ENCODE measurements at regions not wholly inside any gene's neighbourhood (a gene's known extent, or its start where the extent isn't known, plus 50 kb on each side); places are given as distances from the start of the nearest gene placed in this dataset.

GRCh38 chr2:18218160-18218933, 339.9 kb downstream of the KCNS3 start:
- no peak for TF ChIP-seq CTCF (IDR thresholded peaks at IDR 0.05)
- no peaks in the 10 kb centered on the region for H3K4me1 ChIP-seq
- no peak for DNase-seq
- no peak overlapping the region for H3K27ac ChIP-seq
- H3K27me3 ChIP-seq, result no peaks in the 10 kb centered on the region
- H3K4me3 ChIP-seq, result no peak overlapping the region
- intact Hi-C loops (cut with DNase I; ENCODE audit: low total_unique reads), result no loop called here
- no peaks in the 10 kb centered on the region for H3K36me3 ChIP-seq
- H3K9me3 ChIP-seq, result no peaks in the 10 kb centered on the region

GRCh38 chr2:18214936-18215335, 336.5 kb downstream of the KCNS3 start:
- no peak for DNase-seq
- H3K4me3 ChIP-seq, result no peak overlapping the region
- no peaks in the 10 kb centered on the region for H3K36me3 ChIP-seq
- no peaks in the 10 kb centered on the region for H3K9me3 ChIP-seq
- no peaks in the 10 kb centered on the region for H3K4me1 ChIP-seq
- no peak for TF ChIP-seq CTCF (IDR thresholded peaks at IDR 0.05)
- H3K27ac ChIP-seq, result no peak overlapping the region
- intact Hi-C loops (cut with DNase I; ENCODE audit: low total_unique reads), result no loop called here
- H3K27me3 ChIP-seq, result no peaks in the 10 kb centered on the region

- Histone ChIP-seq H3K36me3 (no peaks in the 10 kb centered on the region), H3K4me1 (no peaks in the 10 kb centered on the region), H3K27me3 (no peaks in the 10 kb centered on the region), H3K27ac (no peak overlapping the region), H3K9me3 (no peaks in the 10 kb centered on the region), H3K4me3 (no peak overlapping the region)
- no peak for TF ChIP-seq CTCF (IDR thresholded peaks at IDR 0.05)
- no peak for DNase-seq
- intact Hi-C loops (cut with DNase I; ENCODE audit: low total_unique reads), result no loop called here
Observed at GRCh38 chr2:18213986-18214385, 335.5 kb downstream of the KCNS3 start.

GRCh38 chr2:18209934-18210639, 331.6 kb downstream of the KCNS3 start:
- TF ChIP-seq CTCF (IDR thresholded peaks at IDR 0.05), result no peak
- no peak for DNase-seq

GRCh38 chr2:18208956-18209355, 330.5 kb downstream of the KCNS3 start:
- no peak overlapping the region for H3K4me3 ChIP-seq
- no peak for TF ChIP-seq CTCF (IDR thresholded peaks at IDR 0.05)
- no peaks in the 10 kb centered on the region for H3K4me1 ChIP-seq
- intact Hi-C loops (cut with DNase I; ENCODE audit: low total_unique reads), result no loop called here
- H3K9me3 ChIP-seq, result no peaks in the 10 kb centered on the region
- no peak overlapping the region for H3K27ac ChIP-seq
- DNase-seq, result no peak
- H3K27me3 ChIP-seq, result no peaks in the 10 kb centered on the region
- H3K36me3 ChIP-seq, result no peaks in the 10 kb centered on the region

More at GRCh38 chr2:18209934-18210639, 331.6 kb downstream of the KCNS3 start:
- intact Hi-C loops (cut with DNase I; ENCODE audit: low total_unique reads), result no loop called here
- no peaks in the 10 kb centered on the region for H3K27me3 ChIP-seq
- H3K27ac ChIP-seq, result no peak overlapping the region
- H3K4me3 ChIP-seq, result no peak overlapping the region
- H3K9me3 ChIP-seq, result no peaks in the 10 kb centered on the region
- no peaks in the 10 kb centered on the region for H3K4me1 ChIP-seq
- no peaks in the 10 kb centered on the region for H3K36me3 ChIP-seq
